Esophagus squamous epithelium (tissue), 4 donors: ENCODE measurements at regions not wholly inside any gene's neighbourhood (a gene's known extent, or its start where the extent isn't known, plus 50 kb on each side); places are given as distances from the start of the nearest gene placed in this dataset.

Experiments used
- CTCF ChIP-seq, 6 experiments: fragments of 450-650 bp in 4 of 6; fragments of 200-600 bp in 2 of 6; sonication (generic) in 2 of 6; IDR thresholded peaks; one replicate each; pipeline ENCODE4 v1.5.1; 2016 to 2019; ENCODE audit warnings: antibody characterized with exemption in 6 of 6, mild to moderate bottlenecking in 4 of 6, moderate library complexity in 4 of 6
- POLR2A ChIP-seq, 4 donors: fragments of 450-650 bp; IDR thresholded peaks; one replicate each; pipeline ENCODE4 v1.6.1; 2017; ENCODE audit warnings: antibody characterized with exemption in 4 of 4, mild to moderate bottlenecking in 4 of 4, moderate library complexity in 3 of 4

- TF ChIP-seq CTCF (IDR thresholded peaks at IDR 0.05) (no peak), POLR2A (IDR thresholded peaks at IDR 0.05) (no peak)
Measured at GRCh38 chr16:62794724-62795123, 758.5 kb upstream of the CDH8 start.
